GM12873 (cell line): ENCODE measurements at regions not wholly inside any gene's neighbourhood (a gene's known extent, or its start where the extent isn't known, plus 50 kb on each side); places are given as distances from the start of the nearest gene placed in this dataset.

Experiments
- CTCF ChIP-seq: IDR thresholded peaks from 2 replicates; pipeline ENCODE4 v1.5.1; 2012; ENCODE audit warnings: low read depth, mild to moderate bottlenecking, moderate library complexity, low read length, control low read depth; ENCODE audit not compliant: insufficient read depth; ENCODE audit errors: missing control alignments

- no peak for TF ChIP-seq CTCF
Observed at GRCh38 chr1:79499541-79499940, 493.0 kb upstream of the ADGRL4 start.

GRCh38 chr1:79497193-79497773, 490.8 kb upstream of the ADGRL4 start:
- TF ChIP-seq CTCF = peak; percentile 78

- no peak for TF ChIP-seq CTCF
Observed at GRCh38 chr1:79496129-79496528, 489.6 kb upstream of the ADGRL4 start.

- TF ChIP-seq CTCF = no peak
Observed at GRCh38 chr1:79478728-79479373, 472.3 kb upstream of the ADGRL4 start.

GRCh38 chr1:79478160-79478559, 471.6 kb upstream of the ADGRL4 start:
- no peak for TF ChIP-seq CTCF

GRCh38 chr1:79472067-79472656, 465.6 kb upstream of the ADGRL4 start:
- no peak for TF ChIP-seq CTCF

- TF ChIP-seq CTCF = no peak
Observed at GRCh38 chr1:79469139-79469538, 462.6 kb upstream of the ADGRL4 start.
